ENCODE measurements at regions not wholly inside any gene's neighbourhood (a gene's known extent, or its start where the extent isn't known, plus 50 kb on each side); places are given as distances from the start of the nearest gene placed in this dataset.
"Not testable (repeated sequence)": the region's sequence is repeated elsewhere in the genome, so short reads cannot be mapped to it uniquely, and the experiment has no call there.

DNA sequence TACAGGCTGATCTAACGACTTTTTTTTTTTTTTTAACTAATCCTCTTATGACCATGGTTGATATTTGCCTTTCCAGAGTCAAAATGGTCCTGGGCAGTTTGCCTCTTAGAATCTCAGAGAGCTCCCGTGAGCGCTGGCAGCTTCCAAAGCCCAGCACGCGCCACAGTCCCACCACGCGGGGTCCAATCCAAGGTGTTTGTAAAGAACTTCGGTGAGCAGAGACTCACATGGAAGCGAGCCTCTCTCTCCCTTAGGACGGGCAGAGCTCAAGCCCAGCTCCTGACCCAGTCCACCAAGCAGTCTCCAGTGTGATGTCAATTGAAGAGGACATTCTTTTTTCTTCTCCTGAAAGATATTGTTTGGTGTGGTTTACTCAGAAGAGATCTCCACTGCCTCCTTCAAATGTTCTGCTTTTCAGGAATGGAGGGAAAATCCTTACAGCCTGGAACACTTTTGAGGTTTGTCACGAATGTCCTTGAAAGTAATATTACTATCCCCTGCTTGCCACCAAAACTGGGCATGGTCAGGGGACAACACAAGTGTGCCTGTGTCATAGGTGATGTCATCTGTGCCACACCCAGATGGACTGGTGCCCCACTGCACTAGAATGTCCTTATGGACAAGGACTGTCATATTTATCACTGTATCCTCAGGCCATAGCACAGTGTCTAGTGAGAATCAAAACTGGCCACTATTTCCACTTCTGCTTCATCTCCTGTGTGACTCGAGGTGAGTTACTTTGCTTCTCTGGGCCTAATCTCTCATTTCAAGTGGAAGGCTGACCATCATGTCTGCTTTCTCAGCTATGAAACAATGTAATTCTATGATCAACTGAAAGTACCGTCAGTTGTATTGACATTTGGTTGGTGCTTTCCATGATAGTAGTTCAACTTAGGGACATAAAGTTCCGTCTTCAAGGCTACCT, 97.4 kb upstream of the EDEM3 start:
- DNase-seq = no peak

DNA sequence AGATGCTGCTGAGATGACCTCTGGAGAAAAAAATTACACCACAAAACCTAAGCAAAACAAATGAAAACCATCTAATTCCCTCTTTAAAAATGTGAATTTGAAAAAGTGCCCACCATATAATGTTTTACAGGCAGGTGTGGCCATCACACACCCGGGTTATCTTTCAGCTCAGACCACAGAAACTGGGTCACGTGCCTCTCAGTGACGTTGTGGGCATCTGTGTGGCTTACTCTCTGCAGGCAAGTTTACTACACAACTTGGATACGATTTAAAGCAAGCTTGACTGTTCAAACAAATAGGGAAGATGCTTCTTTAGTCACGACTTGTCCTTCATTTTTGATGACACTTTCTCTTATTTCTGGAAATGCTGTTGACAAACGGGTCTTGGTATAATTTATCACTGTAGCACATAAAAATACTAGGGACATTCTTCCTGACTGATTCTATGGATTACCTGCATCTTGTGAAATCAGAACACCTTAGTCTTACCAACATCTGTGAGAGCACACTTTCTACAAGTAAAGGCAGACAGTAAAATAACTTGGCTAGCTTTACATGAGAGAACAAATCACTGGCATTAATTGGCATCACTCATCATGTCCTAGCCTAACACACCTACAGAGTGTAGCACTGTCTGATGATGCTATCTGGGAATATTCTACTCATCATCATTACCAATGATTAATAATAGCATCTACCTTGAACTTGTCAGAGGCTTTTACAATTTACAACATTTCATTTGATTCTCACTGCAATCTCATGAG, 89.3 kb upstream of the EDEM3 start:
- no peak for DNase-seq

DNA sequence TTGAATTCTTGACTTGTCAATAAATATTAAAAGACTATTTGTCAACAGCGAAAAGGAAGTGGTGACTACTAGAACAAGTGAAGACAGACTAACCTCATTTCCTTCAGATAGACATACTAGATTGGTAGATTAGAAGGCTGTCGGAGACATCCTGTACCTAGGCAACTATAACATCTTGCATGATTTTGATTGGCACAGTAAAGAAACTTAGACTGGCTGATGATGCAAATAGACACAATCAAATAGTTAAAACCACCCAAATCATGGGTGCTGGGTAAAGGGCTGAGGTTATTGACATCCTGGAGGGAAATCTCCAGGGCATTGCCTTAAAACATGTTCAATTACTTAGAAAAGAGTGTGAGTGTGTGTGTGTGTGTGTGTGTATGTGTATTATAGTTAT, 85.9 kb upstream of the EDEM3 start:
- no peak for DNase-seq

DNA sequence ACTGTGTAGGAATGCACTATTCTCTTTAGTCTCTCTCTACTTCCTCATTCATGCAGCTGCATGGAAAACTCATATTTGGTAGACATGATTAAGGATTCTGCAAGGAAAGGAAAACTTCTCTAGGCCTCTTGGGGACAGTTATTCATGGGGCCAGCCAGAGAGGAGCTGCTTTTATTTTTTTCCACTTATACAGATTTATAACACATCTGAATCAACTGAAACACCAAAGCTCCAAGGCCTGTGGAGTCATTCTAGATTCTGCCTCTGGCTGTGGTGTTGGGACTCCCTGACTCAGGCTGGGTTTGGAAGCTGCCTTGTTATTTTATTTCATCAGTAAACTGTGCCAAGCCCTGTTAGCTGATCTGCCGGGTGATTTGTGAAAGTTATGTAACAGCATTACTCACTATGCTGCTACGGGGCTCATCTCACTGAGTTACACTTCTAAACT, 83.9 kb upstream of the EDEM3 start:
- DNase-seq = peak; percentile 96

DNA sequence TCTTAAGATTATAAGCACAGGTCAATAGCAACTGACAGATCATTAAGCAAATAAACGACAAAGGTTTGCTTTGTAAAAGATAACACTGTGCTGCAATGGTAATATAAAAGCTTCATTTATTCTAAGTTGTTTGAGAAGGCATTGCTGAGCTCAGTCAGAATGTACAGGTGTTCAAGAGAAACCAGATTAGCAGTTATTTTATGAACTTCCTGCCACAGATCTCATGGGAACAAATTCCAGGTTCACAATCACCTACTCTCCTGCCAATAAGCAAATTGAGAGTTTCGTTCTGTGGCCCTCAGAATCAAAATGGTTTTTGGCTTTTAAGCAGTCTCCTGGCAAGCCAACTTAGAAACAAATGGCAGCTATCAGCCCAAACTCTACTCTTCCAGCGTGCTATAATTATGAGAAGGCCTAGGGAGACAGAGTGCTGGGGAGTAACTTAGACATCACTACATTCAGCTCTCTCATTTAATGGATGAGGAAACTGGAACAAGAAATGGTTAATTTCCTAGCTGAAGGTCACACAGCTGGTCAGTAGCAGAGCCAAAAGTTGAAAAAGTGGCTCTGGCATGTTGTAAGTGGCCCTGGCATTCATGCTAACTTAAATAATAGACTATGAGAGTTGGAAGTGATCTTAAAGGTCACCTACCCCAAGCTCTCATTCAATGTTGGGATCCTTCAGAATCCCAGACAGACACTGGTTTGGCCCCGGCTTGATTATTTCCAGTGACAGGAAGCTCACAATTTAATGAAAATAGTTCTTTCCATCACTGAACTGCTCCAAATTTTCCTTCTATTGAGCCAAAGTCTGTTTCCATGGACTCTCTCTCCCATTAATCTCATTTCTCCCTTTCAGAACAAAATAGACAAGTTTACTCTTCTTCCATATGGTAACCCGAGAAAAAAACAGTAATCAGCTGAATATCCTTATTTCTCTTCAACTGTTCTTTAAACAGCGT, 82.6 kb upstream of the EDEM3 start:
- no peak for DNase-seq

DNA sequence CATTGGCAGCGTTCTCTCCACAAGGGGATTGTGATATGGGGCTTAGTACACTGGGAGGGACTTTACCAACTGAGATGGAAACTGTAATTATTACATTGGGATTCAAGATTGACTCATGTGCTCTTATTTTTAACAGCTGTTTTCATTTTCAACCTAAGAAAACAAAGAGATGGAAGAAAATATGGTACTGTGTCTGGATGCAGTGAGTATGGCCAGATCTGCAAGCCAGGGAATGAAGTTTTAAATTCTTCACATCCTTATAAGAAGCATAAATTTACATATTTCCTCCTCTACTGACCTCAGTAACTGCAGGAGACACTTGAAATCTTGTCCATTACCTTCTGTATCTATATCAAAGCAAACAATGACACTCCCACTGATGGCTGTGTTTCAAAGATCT, 81.5 kb upstream of the EDEM3 start:
- peak; percentile 23 for DNase-seq

DNA sequence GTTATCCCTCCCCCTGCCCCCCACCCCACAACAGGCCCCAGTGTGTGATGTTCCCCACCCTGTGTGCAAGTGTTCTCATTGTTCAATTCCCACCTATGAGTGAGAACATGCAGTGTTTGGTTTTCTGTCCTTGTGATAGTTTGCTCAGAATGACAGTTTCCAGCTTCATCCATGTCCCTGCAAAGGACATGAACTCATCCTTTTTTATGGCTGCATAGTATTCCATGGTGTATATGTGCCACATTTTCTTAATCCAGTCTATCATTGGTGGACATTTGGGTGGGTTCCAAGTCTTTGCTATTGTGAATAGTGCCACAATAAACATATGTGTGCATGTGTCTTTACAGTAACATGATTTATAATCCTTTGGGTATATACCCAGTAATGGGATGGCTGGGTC, 79.3 kb upstream of the EDEM3 start:
- not testable (repeated sequence) for DNase-seq

DNA sequence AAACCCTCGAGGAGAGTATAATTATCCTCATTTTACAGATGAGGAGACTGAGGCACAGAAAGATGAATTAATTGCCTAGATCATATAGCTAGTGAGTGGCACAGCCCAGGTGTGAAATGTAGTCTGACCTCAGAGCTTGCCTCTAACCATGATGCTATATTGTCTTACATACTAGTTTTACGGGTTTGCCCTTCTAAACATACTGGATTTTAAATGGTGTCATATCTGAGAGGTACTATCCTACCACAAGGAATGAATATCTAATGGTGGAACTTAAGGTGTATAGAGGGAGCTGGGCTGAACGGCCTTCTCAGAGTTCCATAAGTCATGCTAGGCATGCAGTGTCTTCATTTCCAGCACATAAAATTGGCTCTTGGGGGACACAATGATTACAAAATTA, 77.9 kb upstream of the EDEM3 start:
- DNase-seq = no peak

DNA sequence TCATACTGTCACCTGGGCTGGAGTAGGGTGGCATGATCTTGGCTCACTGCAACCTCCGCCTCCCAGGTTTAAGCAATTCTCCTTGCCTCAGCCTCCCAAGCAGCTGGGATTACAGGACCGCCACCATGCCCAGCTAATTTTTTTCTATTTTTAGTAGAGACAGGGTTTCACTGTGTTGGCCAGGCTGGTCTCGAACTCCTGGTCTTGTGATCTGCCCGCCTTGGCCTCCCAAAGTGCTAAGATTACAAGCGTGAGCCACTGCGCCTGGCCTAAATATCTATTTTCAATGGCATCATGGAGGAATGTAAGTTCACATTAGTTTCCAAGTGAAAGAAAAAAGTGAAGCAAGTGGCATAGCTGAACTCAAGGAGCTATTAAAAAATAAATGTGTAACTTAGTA, 74.8 kb upstream of the EDEM3 start:
- not testable (repeated sequence) for DNase-seq

DNA sequence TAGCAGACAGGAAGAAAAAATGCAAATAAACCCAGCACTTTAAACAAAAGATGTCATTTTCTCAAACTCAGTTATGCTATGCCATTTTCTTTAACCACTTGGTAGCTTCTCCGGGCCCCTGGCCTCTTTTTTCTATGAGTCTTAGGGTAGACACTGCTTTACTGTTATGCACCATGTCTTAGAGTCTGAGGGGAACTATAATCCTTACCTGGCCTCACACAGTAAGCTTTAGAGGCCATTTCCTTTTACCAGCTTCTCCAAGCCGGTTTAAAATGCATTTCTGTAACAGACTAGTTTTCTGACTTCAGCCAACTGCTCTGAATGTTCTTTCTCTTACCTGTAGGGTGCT, 73.7 kb upstream of the EDEM3 start:
- no peak for DNase-seq

DNA sequence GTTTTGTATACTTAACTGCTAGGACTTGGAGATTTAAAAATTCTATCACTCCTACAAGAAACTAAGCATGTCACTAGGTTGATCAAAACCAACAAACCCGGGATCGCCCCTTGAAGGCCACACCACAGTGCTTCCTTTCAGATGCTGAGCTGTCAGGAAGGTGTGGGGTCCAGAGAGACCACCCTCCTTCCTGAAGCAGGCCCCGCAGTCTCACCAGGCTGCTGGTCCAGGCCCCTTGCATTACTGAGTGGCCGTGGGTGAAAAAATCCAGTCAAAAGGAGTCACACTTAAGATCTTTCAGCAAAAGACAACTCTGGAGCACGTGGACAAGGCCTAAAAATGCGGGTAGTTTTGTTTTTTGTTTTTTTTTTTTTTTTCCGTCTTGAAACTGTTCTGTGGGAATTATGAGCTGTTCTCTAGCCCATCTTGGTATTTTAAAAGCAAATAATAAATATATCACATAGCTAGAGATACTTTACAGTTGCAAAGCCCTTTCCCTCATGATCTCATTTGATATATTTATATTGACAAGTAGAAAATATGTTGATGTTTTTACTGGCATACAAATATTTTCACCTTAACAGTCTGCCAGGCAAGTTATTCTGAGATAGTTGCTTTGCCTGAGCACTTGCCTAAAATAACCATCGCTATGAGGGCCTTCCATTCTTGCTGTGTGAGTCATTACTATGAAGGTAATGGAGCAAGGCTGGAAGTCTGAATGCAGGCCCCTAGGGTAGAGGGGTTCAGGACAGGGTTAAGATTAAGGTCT, 73.1 kb upstream of the EDEM3 start:
- peak; percentile 89 for DNase-seq

DNA sequence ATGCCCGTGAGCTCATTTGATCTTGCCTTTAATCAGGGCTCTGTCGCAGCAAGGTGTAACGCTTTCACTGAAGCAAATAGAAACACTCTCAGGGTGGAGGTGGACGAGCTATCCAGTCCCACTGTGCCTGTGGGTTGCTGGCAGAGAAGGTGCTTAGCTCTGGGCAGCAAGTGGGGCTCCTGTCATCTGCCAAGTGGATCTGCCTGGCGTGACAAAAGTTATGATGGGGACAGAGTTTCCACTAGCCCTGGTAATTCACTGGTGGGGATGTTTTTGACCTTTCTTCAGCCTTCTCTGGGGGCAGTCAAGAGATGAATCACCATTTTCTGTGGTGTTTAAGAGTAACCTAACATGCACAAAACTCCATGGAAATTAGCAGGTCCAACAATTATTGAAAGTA, 71.3 kb upstream of the EDEM3 start:
- DNase-seq = no peak

DNA sequence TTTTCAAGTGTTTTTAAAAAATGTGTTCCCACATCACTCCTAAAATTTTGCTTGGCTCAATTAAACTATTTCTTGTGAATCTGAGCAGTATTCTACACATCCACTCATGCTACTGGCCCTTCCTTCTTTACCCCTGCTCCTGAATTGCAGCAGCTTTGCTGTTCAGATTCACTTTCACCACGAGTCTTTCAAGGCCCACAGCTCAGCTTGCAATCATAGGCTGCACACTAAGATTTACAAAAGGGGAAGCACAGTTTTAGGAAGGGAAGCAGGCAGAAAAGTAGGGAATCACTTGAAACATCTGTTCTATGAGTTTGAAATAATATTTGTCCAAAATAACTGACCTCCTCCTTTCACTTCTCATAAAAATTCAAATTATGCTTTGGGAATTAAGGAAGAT, 70.9 kb upstream of the EDEM3 start:
- no peak for DNase-seq

DNA sequence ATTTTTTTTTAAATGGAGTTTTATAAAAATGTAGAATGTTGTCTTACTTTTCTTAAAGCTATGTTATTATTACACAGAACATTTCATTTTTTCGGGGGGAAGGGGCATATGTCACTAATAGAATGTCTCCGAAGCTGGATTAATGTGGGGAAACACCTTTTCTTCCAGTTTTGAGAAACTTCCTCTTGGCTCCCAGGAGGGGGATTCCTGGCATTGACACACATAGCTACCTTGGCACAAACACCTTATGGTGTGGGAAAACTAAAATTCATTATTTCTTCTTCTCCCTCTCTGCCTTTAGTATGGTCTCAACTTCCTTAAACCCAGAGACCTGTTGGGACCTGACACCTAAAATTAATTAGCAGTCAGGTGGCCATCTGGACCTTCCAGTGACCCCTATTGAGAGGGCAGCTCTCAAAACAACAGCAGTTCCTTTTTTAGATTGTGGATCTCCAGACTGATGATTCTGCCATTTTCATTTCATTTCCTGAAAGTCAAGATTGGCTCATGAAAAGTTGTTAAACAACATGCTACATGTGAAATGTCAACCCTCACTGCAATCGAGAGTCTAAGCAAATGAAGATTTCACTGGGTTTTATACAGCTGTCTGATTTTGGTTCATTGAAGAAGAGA, 70.1 kb upstream of the EDEM3 start:
- DNase-seq = no peak

DNA sequence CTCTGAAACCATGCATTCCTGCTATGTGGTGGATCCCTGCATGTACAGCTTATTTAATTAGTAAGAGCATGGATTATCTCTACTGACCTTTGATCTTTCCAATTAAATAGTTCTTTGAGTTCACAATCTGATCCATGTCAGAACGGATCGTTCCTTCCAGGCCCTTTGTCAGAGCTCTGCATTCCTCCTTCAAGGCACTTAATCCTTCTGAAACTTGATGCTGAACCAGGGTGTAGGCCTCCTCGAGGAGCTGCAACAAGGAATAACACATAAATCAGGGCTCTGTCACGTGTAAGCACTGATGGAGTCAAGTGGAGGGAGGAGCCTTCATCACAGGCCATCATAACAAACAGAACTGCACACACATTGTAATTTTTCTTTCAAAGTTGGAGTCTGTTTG, 68.4 kb upstream of the EDEM3 start:
- no peak for DNase-seq

DNA sequence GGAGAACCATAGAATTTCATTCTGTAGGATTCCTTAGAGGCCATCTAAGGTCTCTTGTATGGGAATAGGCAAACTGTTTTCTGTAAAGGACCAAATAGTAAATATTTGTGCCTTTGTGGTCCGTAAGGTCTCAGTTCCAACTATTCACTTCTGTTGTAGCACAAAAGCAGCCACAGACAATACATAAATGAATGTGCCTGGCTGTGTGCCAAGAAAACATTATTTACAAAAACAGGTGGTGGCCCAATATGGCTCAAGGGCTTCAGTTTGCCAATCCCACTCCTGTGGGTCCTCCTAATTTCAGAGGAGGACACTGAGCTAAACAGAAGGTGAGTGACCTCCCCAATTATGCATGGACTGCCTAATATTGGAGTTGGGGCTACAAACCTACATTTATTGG, 67.6 kb upstream of the EDEM3 start:
- DNase-seq = no peak

DNA sequence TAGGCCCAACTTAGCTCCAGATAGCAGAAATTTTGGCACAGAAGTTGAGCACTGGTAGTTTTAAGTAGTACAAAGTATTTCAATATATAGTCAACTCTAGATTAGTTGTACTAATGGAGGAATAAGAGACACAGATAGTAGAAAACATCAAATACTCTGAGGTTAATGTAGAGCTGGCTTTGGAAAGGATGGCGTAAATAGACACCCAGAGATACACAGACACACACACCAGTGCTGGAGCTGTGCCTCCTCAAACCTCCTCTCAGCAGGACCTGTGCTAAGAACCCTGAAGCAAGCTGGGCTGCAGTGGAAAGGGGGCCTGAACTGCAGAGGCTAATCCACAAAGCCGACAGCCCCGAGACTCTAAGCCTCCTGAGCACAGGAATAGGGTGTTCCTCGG, 67.0 kb upstream of the EDEM3 start:
- no peak for DNase-seq

DNA sequence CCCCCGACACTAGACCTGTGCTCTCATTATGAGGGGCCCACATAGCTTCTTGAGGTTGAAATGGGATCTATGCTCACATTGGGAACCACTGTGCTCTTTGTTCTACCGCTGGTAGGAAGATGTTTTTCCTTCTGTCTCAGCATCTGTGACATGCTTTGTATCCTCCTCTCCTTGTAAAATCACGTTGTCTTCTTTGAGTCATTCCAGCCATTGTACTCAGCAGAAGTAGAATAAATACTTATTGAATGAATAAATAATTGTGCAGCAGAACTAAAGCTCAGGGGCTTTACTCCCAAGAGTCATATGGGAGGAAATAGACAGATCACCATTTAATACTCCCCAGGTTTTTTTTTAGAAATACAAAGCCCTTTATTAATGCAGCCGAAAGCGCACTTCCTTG, 66.3 kb upstream of the EDEM3 start:
- DNase-seq = peak; percentile 30

DNA sequence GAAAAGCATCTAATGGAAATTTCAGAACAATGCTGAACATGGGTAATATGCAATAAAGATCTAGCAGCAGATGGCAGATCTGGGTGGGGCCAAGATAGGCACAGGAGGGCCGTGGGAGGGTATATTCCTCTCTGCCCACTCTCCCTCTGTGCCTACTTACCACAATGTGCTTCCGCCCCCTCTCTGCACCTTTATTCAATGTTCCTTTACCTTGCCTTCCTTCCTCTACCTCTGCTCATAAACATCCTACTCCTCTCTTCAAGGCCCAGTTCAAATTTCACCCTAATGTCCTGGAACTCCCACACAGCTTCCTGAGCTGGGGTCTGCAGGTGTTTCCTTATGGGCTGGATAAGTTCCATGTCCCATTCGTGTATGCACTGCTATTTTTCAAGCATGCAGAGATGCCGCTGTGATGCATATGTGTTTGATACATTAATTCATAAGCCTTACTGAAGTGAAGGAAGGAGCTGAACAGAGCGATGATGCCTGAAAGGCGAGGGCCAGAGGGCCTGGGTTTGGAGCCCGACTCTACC, 65.6 kb upstream of the EDEM3 start:
- no peak for DNase-seq

DNA sequence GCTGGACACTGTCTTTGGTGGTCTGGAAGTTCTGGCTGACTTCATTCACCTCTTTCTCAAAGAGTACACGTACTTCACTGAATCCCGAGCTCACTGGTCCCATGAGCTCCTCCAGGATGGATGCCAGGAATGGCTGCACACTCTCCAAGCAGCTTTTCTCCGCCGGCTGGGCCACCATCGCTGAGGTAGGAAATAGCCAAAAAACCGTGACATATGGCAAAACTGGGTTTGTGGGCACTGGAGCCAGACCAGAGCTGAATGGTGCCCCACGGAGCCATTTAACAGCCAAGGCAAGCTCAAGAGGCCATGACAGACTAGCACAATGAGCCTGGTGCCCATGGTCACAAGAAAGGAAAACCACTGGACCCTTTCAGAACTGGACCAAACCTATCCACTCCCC, 64.0 kb upstream of the EDEM3 start:
- DNase-seq = no peak

DNA sequence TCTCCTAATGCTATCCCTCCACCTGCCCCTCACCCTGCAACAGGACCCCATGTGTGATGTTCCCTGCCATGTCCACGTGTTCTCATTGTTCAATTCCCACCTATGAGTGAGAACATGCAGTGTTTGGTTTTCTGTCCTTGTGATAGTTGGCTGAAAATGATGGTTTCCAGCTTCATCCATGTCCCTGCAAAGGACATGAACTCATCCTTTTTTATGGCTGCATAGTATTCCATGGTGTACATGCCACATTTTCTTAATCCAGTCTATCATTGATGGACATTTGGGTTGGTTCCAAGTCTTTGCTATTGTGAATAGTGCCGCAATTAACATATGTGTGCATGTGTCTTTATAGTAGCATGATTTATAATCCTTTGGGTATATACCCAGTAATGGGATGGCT, 62.3 kb upstream of the EDEM3 start:
- DNase-seq = not testable (repeated sequence)

All from fibroblast of skin of right biceps (primary cell).